ENCODE measurements at regions not wholly inside any gene's neighbourhood (a gene's known extent, or its start where the extent isn't known, plus 50 kb on each side); places are given as distances from the start of the nearest gene placed in this dataset.

DNA sequence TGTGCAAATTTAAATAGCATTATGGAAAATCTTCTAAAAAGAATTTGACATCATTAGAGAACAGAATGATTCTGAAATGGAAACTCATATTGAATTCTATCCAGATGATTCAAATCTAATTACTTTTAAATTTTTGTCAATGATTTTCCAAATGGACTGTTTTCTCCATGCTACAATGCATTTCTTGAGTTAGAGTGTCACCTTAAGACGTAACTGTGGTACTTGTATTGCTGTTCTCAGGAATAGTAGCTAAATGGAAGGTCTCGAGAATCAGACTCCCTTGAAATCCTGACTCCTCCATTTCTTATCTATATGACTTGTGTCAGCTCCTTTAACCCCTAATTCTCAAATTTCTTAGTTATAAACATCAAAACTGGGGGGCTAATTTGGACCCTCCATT, 102.3 kb downstream of the P2RY1 start:
- TF ChIP-seq EZH2 (optimal IDR thresholded peaks at IDR 0.05; ENCODE audit: low read depth, low read length) (no peak), EZH2phosphoT487 (IDR thresholded peaks at IDR 0.05; ENCODE audit: low read length) (no peak)
- TF ChIP-seq, protein P1, sequence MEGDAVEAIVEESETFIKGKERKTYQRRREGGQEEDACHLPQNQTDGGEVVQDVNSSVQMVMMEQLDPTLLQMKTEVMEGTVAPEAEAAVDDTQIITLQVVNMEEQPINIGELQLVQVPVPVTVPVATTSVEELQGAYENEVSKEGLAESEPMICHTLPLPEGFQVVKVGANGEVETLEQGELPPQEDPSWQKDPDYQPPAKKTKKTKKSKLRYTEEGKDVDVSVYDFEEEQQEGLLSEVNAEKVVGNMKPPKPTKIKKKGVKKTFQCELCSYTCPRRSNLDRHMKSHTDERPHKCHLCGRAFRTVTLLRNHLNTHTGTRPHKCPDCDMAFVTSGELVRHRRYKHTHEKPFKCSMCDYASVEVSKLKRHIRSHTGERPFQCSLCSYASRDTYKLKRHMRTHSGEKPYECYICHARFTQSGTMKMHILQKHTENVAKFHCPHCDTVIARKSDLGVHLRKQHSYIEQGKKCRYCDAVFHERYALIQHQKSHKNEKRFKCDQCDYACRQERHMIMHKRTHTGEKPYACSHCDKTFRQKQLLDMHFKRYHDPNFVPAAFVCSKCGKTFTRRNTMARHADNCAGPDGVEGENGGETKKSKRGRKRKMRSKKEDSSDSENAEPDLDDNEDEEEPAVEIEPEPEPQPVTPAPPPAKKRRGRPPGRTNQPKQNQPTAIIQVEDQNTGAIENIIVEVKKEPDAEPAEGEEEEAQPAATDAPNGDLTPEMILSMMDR (IDR thresholded peaks at IDR 0.05; ENCODE audit: low read length), result no peak
- H4K20me1 ChIP-seq (ENCODE audit: insufficient read depth, low read length), result no peaks in the 10 kb centered on the region
- DNase-seq, result no peak
- no peaks in the 10 kb centered on the region for H3K79me2 ChIP-seq (ENCODE audit: low read length)
- no peak overlapping the region for H3K9ac ChIP-seq (ENCODE audit: low read length)
- no peaks in the 10 kb centered on the region for H3K9me3 ChIP-seq (replicated peaks; ENCODE audit: insufficient read depth, low read length)
- no peak overlapping the region for H3K27ac ChIP-seq (ENCODE audit: low read length)
- no peak overlapping the region for H3K4me3 ChIP-seq (ENCODE audit: low read length)
- H3K9me2 ChIP-seq (replicated peaks; ENCODE audit: insufficient read depth, low read length), result no peaks in the 10 kb centered on the region
- H2AFZ ChIP-seq (ENCODE audit: low read length), result no peak overlapping the region
- no peak overlapping the region for H3K4me2 ChIP-seq (ENCODE audit: low read depth, low read length)
- no peaks in the 10 kb centered on the region for H3K27me3 ChIP-seq (replicated peaks; ENCODE audit: insufficient read depth, low read length)
- H3K36me3 ChIP-seq (replicated peaks; ENCODE audit: insufficient read depth, low read length), result no peaks in the 10 kb centered on the region
- no peaks in the 10 kb centered on the region for H3K4me1 ChIP-seq (ENCODE audit: low read length)
- H3F3A ChIP-seq (ENCODE audit: insufficient read depth, low read length), result no peaks in the 10 kb centered on the region

- no peak overlapping the region for H3K9ac ChIP-seq (ENCODE audit: low read length)
- H3K4me1 ChIP-seq (ENCODE audit: low read length), result no peaks in the 10 kb centered on the region
- no peak overlapping the region for H3K4me3 ChIP-seq (ENCODE audit: low read length)
- TF ChIP-seq EZH2phosphoT487 (IDR thresholded peaks at IDR 0.05; ENCODE audit: low read length) (no peak), EZH2 (optimal IDR thresholded peaks at IDR 0.05; ENCODE audit: low read depth, low read length) (no peak)
- TF ChIP-seq, protein P1 (IDR thresholded peaks at IDR 0.05; ENCODE audit: low read length), result no peak
- no peaks in the 10 kb centered on the region for H3F3A ChIP-seq (ENCODE audit: insufficient read depth, low read length)
- H3K36me3 ChIP-seq (replicated peaks; ENCODE audit: insufficient read depth, low read length), result no peaks in the 10 kb centered on the region
- no peaks in the 10 kb centered on the region for H3K79me2 ChIP-seq (ENCODE audit: low read length)
- no peak overlapping the region for H3K27ac ChIP-seq (ENCODE audit: low read length)
- no peak for DNase-seq
- no peaks in the 10 kb centered on the region for H3K9me2 ChIP-seq (replicated peaks; ENCODE audit: insufficient read depth, low read length)
- H3K9me3 ChIP-seq (replicated peaks; ENCODE audit: insufficient read depth, low read length), result no peaks in the 10 kb centered on the region
- no peaks in the 10 kb centered on the region for H3K27me3 ChIP-seq (replicated peaks; ENCODE audit: insufficient read depth, low read length)
- no peak overlapping the region for H2AFZ ChIP-seq (ENCODE audit: low read length)
- H3K4me2 ChIP-seq (ENCODE audit: low read depth, low read length), result no peak overlapping the region
- no peaks in the 10 kb centered on the region for H4K20me1 ChIP-seq (ENCODE audit: insufficient read depth, low read length)
These were observed 104.2 kb downstream of the P2RY1 start for GRCh38 chr3:152938974-152939636.

DNA sequence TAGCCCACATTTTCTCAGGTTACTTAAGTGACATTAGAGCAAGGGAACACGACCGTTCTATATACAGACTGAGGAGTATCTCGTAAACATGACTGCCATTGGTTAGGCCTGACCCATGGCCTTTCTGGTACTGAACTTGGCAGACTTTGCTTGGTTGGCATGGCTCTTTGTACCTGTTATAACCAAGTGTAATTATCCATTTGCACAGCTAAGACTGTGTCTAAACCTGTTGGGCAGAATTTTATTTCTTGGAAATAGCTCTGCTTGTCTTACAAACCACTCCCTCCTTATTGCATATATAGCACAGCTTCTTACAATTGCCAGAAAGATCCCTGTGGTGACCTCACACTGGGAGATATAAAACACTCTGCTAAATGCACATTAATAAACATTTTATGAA, 106.9 kb downstream of the P2RY1 start:
- Histone ChIP-seq H3F3A (ENCODE audit: insufficient read depth, low read length) (no peaks in the 10 kb centered on the region), H4K20me1 (ENCODE audit: insufficient read depth, low read length) (no peaks in the 10 kb centered on the region), H2AFZ (ENCODE audit: low read length) (no peak overlapping the region), H3K4me2 (ENCODE audit: low read depth, low read length) (no peak overlapping the region), H3K9me2 (replicated peaks; ENCODE audit: insufficient read depth, low read length) (no peaks in the 10 kb centered on the region), H3K79me2 (ENCODE audit: low read length) (no peaks in the 10 kb centered on the region), H3K4me3 (ENCODE audit: low read length) (no peak overlapping the region), H3K27me3 (replicated peaks; ENCODE audit: insufficient read depth, low read length) (no peaks in the 10 kb centered on the region), H3K36me3 (replicated peaks; ENCODE audit: insufficient read depth, low read length) (no peaks in the 10 kb centered on the region), H3K4me1 (ENCODE audit: low read length) (no peaks in the 10 kb centered on the region), H3K9me3 (replicated peaks; ENCODE audit: insufficient read depth, low read length) (no peaks in the 10 kb centered on the region), H3K27ac (ENCODE audit: low read length) (no peak overlapping the region), H3K9ac (ENCODE audit: low read length) (no peak overlapping the region)
- no peak for TF ChIP-seq EZH2phosphoT487 (IDR thresholded peaks at IDR 0.05; ENCODE audit: low read length)
- TF ChIP-seq EZH2 (optimal IDR thresholded peaks at IDR 0.05; ENCODE audit: low read depth, low read length), result no peak
- TF ChIP-seq, protein P1 (IDR thresholded peaks at IDR 0.05; ENCODE audit: low read length), result no peak
- DNase-seq, result no peak

All from MM.1S (cell line).